ENCODE measurements at regions not wholly inside any gene's neighbourhood (a gene's known extent, or its start where the extent isn't known, plus 50 kb on each side); places are given as distances from the start of the nearest gene placed in this dataset.

DNA sequence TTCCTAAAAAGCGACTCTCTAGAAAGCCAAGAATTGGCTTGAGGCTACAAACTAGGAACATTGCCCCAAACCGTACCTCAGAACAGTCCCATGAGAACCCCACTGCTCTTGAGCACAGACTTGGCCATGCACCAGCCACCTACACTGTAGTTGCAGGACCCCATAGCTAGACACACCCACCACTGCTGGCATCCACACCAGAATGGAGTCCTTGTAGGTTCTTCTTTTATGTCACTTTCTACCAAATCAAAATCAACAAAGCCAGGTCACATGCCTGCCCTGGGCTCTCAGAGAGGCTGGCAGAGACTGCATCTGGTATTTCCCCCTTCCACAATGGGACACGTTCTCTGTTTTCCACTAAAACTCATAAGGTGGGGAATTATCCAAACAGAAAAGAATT, 290.5 kb downstream of the SHOX2 start:
- TF ChIP-seq CTCF (IDR thresholded peaks at IDR 0.05; ENCODE audit: low read depth, low read length, missing control alignments), result no peak
- Histone ChIP-seq H3K27ac (no peak overlapping the region), H3K36me3 (replicated peaks) (no peaks in the 10 kb centered on the region), H3K4me3 (ENCODE audit: low read depth, low read length) (no peak overlapping the region), H3K27me3 (replicated peaks) (no peaks in the 10 kb centered on the region)
- in situ Hi-C loops (cut with HindIII; ENCODE audit: low pct_ligation_motif_present, low sequenced_read_pairs), result no loop called here
- no peak for DNase-seq

DNA sequence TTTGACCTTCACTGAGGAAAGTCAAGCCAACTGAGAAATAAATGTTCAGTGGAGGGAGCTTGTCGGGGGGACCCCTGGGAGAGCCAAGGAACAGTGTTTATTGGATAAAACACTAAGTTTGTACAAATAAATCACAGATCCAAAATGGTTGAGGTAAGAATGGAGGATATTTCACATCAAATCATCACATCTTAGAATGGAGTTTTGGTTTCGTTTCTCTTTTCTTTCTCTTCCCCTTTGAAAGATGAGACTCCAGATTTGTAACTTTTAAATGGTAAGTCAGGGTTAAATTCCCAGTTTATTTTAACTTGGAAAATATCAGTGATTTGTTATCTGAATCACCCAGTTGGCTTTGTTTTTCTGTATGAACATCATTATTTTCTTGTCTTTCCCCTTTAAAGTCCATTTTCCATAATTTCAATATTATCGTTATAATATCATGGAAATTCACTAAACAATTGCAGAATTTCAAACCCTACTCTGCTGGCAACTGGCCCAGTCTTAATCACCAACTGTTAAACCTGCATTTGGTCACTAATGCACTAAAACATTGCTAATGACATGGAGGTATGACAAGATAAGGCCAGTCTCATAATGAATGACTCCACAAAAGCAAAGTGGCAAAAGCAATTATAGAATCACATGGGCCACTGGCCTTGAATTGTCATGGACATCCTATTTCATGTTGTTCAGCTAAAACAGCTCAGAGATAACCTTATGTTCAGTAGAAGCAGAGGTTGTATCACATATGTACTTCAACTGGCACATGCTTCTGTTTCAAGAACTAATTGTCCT, 295.1 kb downstream of the SHOX2 start:
- in situ Hi-C loops (cut with HindIII; ENCODE audit: low pct_ligation_motif_present, low sequenced_read_pairs), result no loop called here
- H3K27ac ChIP-seq, result no peak overlapping the region
- H3K4me3 ChIP-seq (ENCODE audit: low read depth, low read length), result no peak overlapping the region
- no peaks in the 10 kb centered on the region for H3K27me3 ChIP-seq (replicated peaks)
- H3K36me3 ChIP-seq (replicated peaks), result no peaks in the 10 kb centered on the region
- TF ChIP-seq CTCF (IDR thresholded peaks at IDR 0.05; ENCODE audit: low read depth, low read length, missing control alignments), result no peak
- DNase-seq, result no peak

- no peaks in the 10 kb centered on the region for H3K36me3 ChIP-seq (replicated peaks)
- in situ Hi-C loops (cut with HindIII; ENCODE audit: low pct_ligation_motif_present, low sequenced_read_pairs), result no loop called here
- H3K27ac ChIP-seq, result no peak overlapping the region
- no peak overlapping the region for H3K4me3 ChIP-seq (ENCODE audit: low read depth, low read length)
- no peak for DNase-seq
- no peak for TF ChIP-seq CTCF (IDR thresholded peaks at IDR 0.05; ENCODE audit: low read depth, low read length, missing control alignments)
- no peaks in the 10 kb centered on the region for H3K27me3 ChIP-seq (replicated peaks)
These were observed 298.9 kb downstream of the SHOX2 start for GRCh38 chr3:157807280-157807679.

DNA sequence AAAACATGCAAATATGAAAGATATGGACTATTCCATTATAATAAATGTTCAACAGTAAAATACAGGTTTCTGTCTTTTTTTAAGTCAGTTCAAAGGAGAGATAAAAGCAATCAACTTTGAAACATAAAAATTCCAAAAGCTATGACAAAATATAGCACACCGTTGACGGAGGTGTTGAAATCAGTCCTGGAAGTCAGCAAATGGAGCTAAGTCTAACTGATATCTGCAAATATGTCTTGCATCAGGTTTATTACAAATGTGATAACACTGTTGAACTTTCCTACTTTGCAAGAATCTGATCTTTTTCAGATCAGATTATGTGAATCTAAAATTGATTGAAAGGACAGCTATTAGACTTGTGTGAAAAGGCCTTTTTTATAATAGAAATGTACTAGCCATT, 300.7 kb downstream of the SHOX2 start:
- Histone ChIP-seq H3K27ac (no peak overlapping the region), H3K36me3 (replicated peaks) (no peaks in the 10 kb centered on the region), H3K4me3 (ENCODE audit: low read depth, low read length) (no peak overlapping the region), H3K27me3 (replicated peaks) (no peaks in the 10 kb centered on the region)
- DNase-seq, result no peak
- in situ Hi-C loops (cut with HindIII; ENCODE audit: low pct_ligation_motif_present, low sequenced_read_pairs), result no loop called here
- no peak for TF ChIP-seq CTCF (IDR thresholded peaks at IDR 0.05; ENCODE audit: low read depth, low read length, missing control alignments)

DNA sequence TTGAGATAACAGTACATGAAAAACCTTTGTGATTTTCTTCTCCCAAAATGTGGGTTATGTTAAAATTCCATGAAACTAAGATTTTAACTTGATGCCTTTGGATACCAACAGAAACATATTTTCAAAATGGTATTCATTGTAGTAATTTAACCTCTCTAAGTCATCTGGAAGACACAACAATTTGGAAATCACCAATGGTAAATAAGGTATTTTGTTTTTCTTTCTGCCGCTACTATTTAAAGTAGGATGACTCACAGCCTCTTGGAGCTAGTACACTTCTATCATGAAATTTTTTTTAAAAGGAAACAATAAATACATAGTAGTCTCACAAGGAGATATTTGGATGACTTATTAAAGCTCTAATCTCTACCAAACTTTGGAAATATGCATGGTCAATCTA, 291.6 kb upstream of the VEPH1 start:
- in situ Hi-C loops (cut with HindIII; ENCODE audit: low pct_ligation_motif_present, low sequenced_read_pairs), result no loop called here
- H3K27ac ChIP-seq, result no peak overlapping the region

More for the DNA sequence above, 291.6 kb upstream of the VEPH1 start:
- Histone ChIP-seq H3K36me3 (replicated peaks) (no peaks in the 10 kb centered on the region), H3K27me3 (replicated peaks) (no peaks in the 10 kb centered on the region), H3K4me3 (ENCODE audit: low read depth, low read length) (no peak overlapping the region)
- no peak for DNase-seq
- TF ChIP-seq CTCF (IDR thresholded peaks at IDR 0.05; ENCODE audit: low read depth, low read length, missing control alignments), result no peak
